Esophagus muscularis mucosa (tissue), 4 donors: ENCODE measurements at regions not wholly inside any gene's neighbourhood (a gene's known extent, or its start where the extent isn't known, plus 50 kb on each side); places are given as distances from the start of the nearest gene placed in this dataset.

Experiments
- CTCF ChIP-seq, 3 experiments: fragments of 200-600 bp in 2 of 3; fragments of 450-650 bp in 1 of 3; sonication (generic) in 2 of 3; IDR thresholded peaks; one replicate each; pipeline ENCODE4 v1.5.1; 2017 to 2019; ENCODE audit warnings: antibody characterized with exemption in 3 of 3, mild to moderate bottlenecking in 2 of 3, moderate library complexity in 1 of 3
- EP300 ChIP-seq: sonication (generic); formaldehyde crosslinking; IDR thresholded peaks from one replicate; pipeline ENCODE4 v1.6.1; 2017; ENCODE audit warnings: antibody characterized with exemption
- POLR2A ChIP-seq: fragments of 450-650 bp; IDR thresholded peaks from one replicate; pipeline ENCODE4 v1.6.1; 2017; ENCODE audit warnings: antibody characterized with exemption, moderate library complexity, mild to moderate bottlenecking, low read depth
- POLR2AphosphoS5 ChIP-seq, 2 donors: sonication (generic); formaldehyde crosslinking; IDR thresholded peaks; one replicate each; pipeline ENCODE4 v1.6.1; 2017; ENCODE audit warnings: antibody characterized with exemption in 2 of 2

DNA sequence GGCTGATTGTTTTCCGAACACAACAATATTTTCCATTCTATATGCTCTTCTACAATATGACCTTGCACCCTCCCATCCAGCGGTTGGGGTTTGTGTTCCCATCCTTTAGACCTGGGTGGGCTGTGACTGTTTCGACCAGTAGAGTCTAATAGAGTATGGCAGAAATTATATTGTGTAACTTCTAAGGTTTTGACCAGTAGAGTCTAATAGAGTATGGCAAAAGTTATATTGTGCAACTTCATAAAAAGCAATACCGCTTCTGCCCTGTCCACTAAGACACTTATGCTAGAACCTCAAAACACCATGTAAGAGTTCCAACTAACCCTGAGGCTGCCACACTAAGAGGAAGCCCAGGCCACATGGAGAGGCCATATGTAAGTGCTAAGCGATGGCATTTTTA, 719.7 kb upstream of the TBX3 start:
- TF ChIP-seq CTCF (IDR thresholded peaks at IDR 0.05), result no peak
- TF ChIP-seq POLR2A, result no peak
- TF ChIP-seq EP300, result no peak
- TF ChIP-seq POLR2AphosphoS5 (IDR thresholded peaks at IDR 0.05), result no peak
